Hepatocyte (in vitro differentiated cells): ENCODE measurements at regions not wholly inside any gene's neighbourhood (a gene's known extent, or its start where the extent isn't known, plus 50 kb on each side); places are given as distances from the start of the nearest gene placed in this dataset.

ENCODE experiments used
- DNase-seq: peaks from one replicate; pipeline ENCODE4 v3.0.0-alpha.2; 2016; ENCODE audit warnings: low spot score
- H2AFZ ChIP-seq: fragments of 200-600 bp; sonication (generic); 2 replicates; pipeline ENCODE4 v1.6.0; 2016; ENCODE audit warnings: antibody characterized with exemption, mild to moderate bottlenecking
- H3K27ac ChIP-seq: fragments of 200-600 bp; sonication (generic); 2 replicates; pipeline ENCODE4 v1.5.1; 2016; ENCODE audit warnings: mild to moderate bottlenecking
- H3K27me3 ChIP-seq: fragments of 200-600 bp; sonication (generic); 2 replicates; pipeline ENCODE4 v1.6.1; 2016
- H3K36me3 ChIP-seq: fragments of 200-600 bp; sonication (generic); replicated peaks from 2 replicates; pipeline ENCODE4 v1.5.1; 2016; ENCODE audit warnings: low read depth; ENCODE audit not compliant: insufficient read depth
- H3K4me1 ChIP-seq: fragments of 200-600 bp; sonication (generic); 2 replicates; pipeline ENCODE4 v1.5.1; 2016; ENCODE audit warnings: mild to moderate bottlenecking, moderate library complexity; ENCODE audit not compliant: insufficient read depth
- H3K4me2 ChIP-seq: fragments of 200-600 bp; sonication (generic); 2 replicates; pipeline ENCODE4 v1.6.0; 2016
- H3K4me3 ChIP-seq: fragments of 200-600 bp; sonication (generic); 2 replicates; pipeline ENCODE4 v1.5.1; 2016; ENCODE audit warnings: mild to moderate bottlenecking
- H3K79me2 ChIP-seq: fragments of 200-600 bp; sonication (generic); 2 replicates; pipeline ENCODE4 v1.6.0; 2017; ENCODE audit warnings: mild to moderate bottlenecking
- H3K9me2 ChIP-seq: fragments of 200-600 bp; sonication (generic); replicated peaks from 2 replicates; pipeline ENCODE4 v1.6.0; 2017; ENCODE audit warnings: mild to moderate bottlenecking; ENCODE audit not compliant: insufficient read depth
- H3K9me3 ChIP-seq: fragments of 200-600 bp; sonication (generic); 2 replicates; pipeline ENCODE4 v1.5.1; 2016; ENCODE audit warnings: low read depth, mild to moderate bottlenecking
- H4K20me1 ChIP-seq: fragments of 200-600 bp; sonication (generic); 2 replicates; pipeline ENCODE4 v1.6.0; 2016; ENCODE audit warnings: mild to moderate bottlenecking; ENCODE audit not compliant: insufficient read depth, poor library complexity, severe bottlenecking
- EZH2 ChIP-seq: fragments of 200-600 bp; sonication (generic); IDR thresholded peaks from 2 replicates; pipeline ENCODE4 v1.6.1; 2016; ENCODE audit warnings: antibody characterized with exemption, mild to moderate bottlenecking, borderline replicate concordance
- EZH2phosphoT487 ChIP-seq: fragments of 200-600 bp; sonication (generic); IDR thresholded peaks from one replicate; pipeline ENCODE4 v1.6.1; 2018; ENCODE audit warnings: antibody characterized with exemption, mild to moderate bottlenecking, low read depth, moderate library complexity; ENCODE audit not compliant: unreplicated experiment, severe bottlenecking
- WGBS: methylation state at CpG from one replicate; pipeline ENCODE4 v1.1.6; 2016; ENCODE audit warnings: low lambda C conversion rate; ENCODE audit errors: missing lambda C conversion rate; 5-methylcytosine and 5-hydroxymethylcytosine counted together
- TF ChIP-seq, protein P1 (sequence below): fragments of 200-600 bp; sonication (generic); IDR thresholded peaks from 2 replicates; pipeline ENCODE4 v1.5.1; 2016; ENCODE audit warnings: antibody characterized with exemption, mild to moderate bottlenecking; ENCODE audit not compliant: poor library complexity

DNA sequence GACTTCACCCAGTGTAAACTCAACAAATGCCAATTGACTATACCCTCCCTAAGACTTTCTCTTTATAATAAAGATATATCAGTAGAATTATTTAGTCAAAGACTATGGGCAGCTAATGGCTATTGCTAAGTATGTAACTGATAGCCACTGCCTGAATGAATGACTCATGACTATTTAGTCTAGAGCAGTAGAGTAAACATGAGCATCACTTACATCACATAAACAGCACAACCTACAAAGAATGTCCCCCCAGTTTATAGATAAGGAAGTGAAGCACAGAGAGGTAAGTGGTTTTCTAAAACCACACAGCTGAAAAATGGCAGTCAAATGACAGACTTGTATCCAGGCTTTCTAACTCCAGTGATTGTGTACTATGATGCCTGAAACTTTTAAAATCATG is 507.0 kb downstream of the PPARGC1A start:
- H2AFZ ChIP-seq: no peak overlapping the region
- H4K20me1 ChIP-seq: no peaks in the 10 kb centered on the region
- no peaks in the 10 kb centered on the region for H3K36me3 ChIP-seq
- H3K4me2 ChIP-seq: no peak overlapping the region
- DNase-seq: no peak
- H3K4me3 ChIP-seq: no peak overlapping the region
- H3K27me3 ChIP-seq: no peaks in the 10 kb centered on the region
- no peaks in the 10 kb centered on the region for H3K9me3 ChIP-seq
- TF ChIP-seq, protein P1, sequence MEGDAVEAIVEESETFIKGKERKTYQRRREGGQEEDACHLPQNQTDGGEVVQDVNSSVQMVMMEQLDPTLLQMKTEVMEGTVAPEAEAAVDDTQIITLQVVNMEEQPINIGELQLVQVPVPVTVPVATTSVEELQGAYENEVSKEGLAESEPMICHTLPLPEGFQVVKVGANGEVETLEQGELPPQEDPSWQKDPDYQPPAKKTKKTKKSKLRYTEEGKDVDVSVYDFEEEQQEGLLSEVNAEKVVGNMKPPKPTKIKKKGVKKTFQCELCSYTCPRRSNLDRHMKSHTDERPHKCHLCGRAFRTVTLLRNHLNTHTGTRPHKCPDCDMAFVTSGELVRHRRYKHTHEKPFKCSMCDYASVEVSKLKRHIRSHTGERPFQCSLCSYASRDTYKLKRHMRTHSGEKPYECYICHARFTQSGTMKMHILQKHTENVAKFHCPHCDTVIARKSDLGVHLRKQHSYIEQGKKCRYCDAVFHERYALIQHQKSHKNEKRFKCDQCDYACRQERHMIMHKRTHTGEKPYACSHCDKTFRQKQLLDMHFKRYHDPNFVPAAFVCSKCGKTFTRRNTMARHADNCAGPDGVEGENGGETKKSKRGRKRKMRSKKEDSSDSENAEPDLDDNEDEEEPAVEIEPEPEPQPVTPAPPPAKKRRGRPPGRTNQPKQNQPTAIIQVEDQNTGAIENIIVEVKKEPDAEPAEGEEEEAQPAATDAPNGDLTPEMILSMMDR: no peak
- TF ChIP-seq EZH2phosphoT487 (no peak), EZH2 (no peak)
- no peaks in the 10 kb centered on the region for H3K9me2 ChIP-seq
- H3K4me1 ChIP-seq: no peaks in the 10 kb centered on the region
- H3K79me2 ChIP-seq: no peaks in the 10 kb centered on the region
- no peak overlapping the region for H3K27ac ChIP-seq

- peak; percentile 56 for DNase-seq
- no peaks in the 10 kb centered on the region for H3K79me2 ChIP-seq
- peak overlapping the region; percentile 87 for H3K27ac ChIP-seq
These were observed 515.6 kb downstream of the PPARGC1A start for GRCh38 chr4:23374259-23374658.

DNA sequence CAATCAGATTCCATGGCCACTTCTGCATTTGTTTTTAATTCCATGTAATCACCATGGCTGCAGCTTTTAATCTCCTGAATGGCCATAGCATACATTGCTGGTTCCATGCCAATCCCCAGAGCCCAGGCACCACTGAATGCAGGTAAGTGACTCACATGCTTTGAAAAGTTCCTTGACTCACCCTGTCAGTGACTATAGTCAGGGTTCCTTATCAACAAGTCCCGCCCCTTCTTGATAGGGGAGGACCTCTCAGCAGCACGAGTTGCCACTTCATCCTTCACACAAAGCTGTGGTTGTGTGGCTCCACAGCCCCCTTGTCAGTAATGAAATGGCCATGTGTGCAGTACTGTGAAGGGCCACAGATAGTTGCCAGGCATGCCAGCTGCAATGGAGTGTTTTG is 516.6 kb downstream of the PPARGC1A start:
- Histone ChIP-seq H3K4me1 (peaks cover 13% of the 10 kb centered on the region), H2AFZ (no peak overlapping the region), H3K79me2 (no peaks in the 10 kb centered on the region), H3K4me3 (no peak overlapping the region), H3K27ac (peak overlapping the region; percentile 87), H3K36me3 (no peaks in the 10 kb centered on the region), H3K4me2 (no peak overlapping the region), H4K20me1 (no peaks in the 10 kb centered on the region), H3K9me2 (no peaks in the 10 kb centered on the region), H3K27me3 (no peaks in the 10 kb centered on the region), H3K9me3 (no peaks in the 10 kb centered on the region)
- DNase-seq: peak; percentile 76
- TF ChIP-seq, protein P1: no peak
- TF ChIP-seq EZH2: no peak
- TF ChIP-seq EZH2phosphoT487: no peak
- WGBS: 39% methylated on average over 2 of the region's 2 CpGs

More at GRCh38 chr4:23374259-23374658, 515.6 kb downstream of the PPARGC1A start:
- TF ChIP-seq EZH2phosphoT487 (no peak), EZH2 (no peak)
- TF ChIP-seq, protein P1: no peak
- Histone ChIP-seq H3K4me1 (peaks cover 7% of the 10 kb centered on the region), H3K9me3 (no peaks in the 10 kb centered on the region), H3K4me3 (no peak overlapping the region), H4K20me1 (no peaks in the 10 kb centered on the region), H3K27me3 (no peaks in the 10 kb centered on the region), H3K9me2 (no peaks in the 10 kb centered on the region), H2AFZ (no peak overlapping the region), H3K36me3 (no peaks in the 10 kb centered on the region), H3K4me2 (no peak overlapping the region)
- 45% methylated on average over 4 of the region's 4 CpGs for WGBS

GRCh38 chr4:23371533-23371932 is 518.3 kb downstream of the PPARGC1A start:
- TF ChIP-seq, protein P1: no peak
- no peak for TF ChIP-seq EZH2phosphoT487
- no peak for TF ChIP-seq EZH2
- Histone ChIP-seq H3K27ac (no peak overlapping the region), H3K9me2 (no peaks in the 10 kb centered on the region), H3K36me3 (no peaks in the 10 kb centered on the region), H3K4me3 (no peak overlapping the region), H2AFZ (no peak overlapping the region), H3K79me2 (no peaks in the 10 kb centered on the region), H3K4me2 (no peak overlapping the region), H4K20me1 (no peaks in the 10 kb centered on the region), H3K4me1 (peaks cover 13% of the 10 kb centered on the region), H3K9me3 (no peaks in the 10 kb centered on the region), H3K27me3 (no peaks in the 10 kb centered on the region)
- no peak for DNase-seq
- WGBS: 82% methylated on average over 5 of the region's 5 CpGs
